HG03039 (cell line): ENCODE measurements at regions not wholly inside any gene's neighbourhood (a gene's known extent, or its start where the extent isn't known, plus 50 kb on each side); places are given as distances from the start of the nearest gene placed in this dataset.
"Not testable (repeated sequence)": the region's sequence is repeated elsewhere in the genome, so short reads cannot be mapped to it uniquely, and the experiment has no call there.

Experiments
- ATAC-seq: cut with Tn5 transposase; IDR thresholded peaks from one replicate; pipeline ENCODE4 v1.9.1; 2021; ENCODE audit warnings: mild to moderate bottlenecking, moderate library complexity; ENCODE audit not compliant: unreplicated experiment

- ATAC-seq: no peak
Measured at GRCh38 chr16:50451951-50452508, 83.2 kb upstream of the BRD7 start.

DNA sequence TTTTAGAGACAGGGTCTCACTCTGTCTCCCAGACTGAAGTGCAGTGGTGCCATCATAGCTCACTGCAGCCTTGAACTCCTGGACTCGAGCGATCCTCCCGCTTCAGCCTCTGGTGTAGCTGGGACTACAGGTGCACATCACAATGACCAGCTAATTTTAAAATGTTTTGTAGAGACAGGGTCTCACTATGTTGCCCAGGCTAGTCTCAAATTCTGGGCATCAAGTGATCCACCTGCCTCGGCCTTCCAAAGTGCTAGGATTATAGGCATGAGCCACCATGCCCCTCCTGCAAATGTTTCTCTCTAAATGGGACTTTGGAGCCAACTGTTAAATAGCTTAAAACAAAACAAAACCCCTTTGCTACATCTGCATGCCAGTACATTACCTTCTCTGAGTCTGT, 82.2 kb upstream of the BRD7 start:
- no peak for ATAC-seq

DNA sequence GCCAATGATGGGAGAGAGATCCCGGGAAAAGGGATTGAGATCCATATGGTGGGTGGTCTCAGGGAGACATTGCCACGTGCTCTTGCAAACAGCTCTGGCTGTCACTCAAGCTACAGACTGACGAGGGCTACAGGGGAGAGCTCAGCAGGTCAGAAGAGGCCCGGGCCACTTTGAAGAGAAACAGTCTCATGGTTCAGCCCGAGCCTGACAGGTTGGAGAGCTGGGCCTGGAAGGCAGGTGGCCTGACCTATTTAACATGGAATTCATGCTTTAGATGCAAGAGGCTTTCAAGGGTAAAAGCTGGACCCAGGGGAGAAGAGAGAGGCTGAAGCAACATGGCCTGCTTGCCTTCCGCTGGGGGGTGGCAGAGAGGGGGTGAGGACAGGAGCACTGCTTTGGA, 81.0 kb upstream of the BRD7 start:
- ATAC-seq: no peak

DNA sequence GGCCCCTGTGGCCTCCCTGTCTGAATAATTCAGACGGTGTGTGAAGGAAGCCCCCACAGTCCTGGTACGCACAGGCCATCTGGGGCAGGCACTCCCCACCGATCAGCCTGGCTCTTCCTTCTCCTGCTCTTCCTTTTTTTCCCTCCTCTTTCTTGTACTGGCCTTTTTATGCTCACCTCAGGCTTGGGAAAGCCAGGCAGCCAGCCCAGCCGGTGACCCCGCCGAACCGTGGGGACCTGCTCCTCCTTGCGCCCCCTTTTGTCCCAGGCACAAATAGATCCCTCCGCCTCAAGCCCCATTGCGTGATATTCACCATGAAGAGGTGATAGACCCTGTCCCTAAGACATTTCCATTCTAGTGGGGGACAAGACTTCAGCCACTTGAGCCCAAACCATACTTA, 80.2 kb upstream of the BRD7 start:
- no peak for ATAC-seq

- no peak for ATAC-seq
Measured at GRCh38 chr16:50448522-50448921, 79.7 kb upstream of the BRD7 start.

GRCh38 chr16:50447386-50447785, 78.6 kb upstream of the BRD7 start:
- ATAC-seq: not testable (repeated sequence)

- ATAC-seq: no peak
Measured at GRCh38 chr16:50446861-50447260, 78.1 kb upstream of the BRD7 start.

DNA sequence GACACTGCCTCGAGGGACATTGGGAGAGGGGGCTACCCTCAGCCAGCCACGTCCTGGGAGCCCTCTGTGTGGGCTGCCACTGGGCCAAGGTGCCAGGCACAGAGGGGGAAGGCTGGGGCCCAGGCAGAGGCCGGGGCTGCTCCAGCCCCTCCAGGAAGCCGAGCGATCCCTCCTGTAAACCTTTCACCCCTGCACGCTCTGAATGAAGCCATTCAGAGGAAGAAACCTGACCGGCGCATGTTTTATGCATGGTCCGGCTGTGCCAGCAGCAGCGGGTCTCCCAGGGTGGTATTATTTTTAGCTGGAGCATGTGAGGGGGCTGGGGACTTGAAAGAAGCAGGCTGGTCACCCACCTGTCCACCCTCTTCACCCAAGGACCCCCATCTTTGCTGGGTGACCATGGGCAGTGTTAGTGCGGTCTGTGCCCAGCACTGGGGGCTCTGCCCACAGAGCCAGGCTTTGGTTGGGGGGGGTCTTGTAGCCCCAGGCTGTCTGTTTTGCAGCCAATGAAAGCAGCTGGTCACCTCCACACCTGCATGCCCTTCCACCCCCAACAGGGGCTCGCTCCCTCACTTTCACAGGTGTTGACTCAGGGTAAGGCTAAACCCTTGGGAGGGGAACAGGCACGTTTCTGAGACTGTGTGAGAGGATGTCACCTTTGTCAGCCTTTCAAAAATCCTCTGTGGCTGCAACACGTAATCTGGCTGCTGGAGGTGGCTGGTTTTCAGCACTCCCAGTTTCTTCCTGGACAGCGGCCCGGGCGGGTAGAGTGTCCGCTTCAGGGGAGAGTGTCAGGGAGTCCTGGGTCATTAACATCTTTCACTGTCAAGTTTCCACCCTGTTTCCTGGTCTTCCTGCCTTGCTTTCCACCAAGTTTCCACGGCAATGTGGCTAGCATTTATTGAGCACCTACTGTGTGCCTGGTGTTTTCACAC, 77.1 kb upstream of the BRD7 start:
- no peak for ATAC-seq

DNA sequence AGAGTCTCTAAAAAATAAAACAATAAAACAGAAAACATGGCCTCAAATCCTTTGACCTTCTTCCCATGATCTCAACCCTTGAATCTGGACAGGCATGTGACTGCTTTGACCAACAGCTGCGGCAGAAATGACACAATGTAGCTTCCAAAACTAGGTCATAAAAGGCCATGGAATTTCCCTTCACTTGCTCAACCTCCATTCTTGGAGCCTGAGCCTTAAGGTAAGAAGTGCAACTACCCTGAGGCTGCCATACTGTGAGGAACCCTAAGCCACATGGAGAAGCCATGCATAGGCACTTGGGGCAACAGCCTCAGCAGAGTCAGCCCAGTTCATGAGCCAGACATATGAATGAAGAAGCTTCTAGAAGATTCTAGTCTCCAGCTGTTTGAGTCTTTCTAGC, 75.7 kb upstream of the BRD7 start:
- no peak for ATAC-seq

DNA sequence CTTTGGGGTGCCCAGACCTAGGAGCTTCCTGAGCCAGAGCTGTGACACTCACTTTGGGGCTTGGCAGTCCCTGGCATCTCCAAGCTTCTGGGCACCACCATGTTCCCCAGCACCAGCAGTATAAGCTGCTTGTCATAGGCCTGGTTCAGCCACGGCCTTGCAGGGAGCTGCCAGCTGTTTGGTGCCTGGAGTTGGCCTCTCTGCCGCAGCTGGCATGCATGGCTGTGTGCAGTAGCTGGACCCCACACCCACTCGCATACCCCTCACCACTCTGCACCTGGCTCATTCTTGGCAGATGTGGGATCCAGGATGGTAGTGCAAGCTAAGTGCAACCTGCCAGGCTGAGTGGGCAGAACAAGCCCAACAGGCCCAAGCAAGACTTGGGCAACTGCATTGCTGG, 73.4 kb upstream of the BRD7 start:
- ATAC-seq: no peak

- no peak for ATAC-seq
Measured at GRCh38 chr16:50441486-50442157, 72.8 kb upstream of the BRD7 start.

- ATAC-seq: no peak
Measured at GRCh38 chr16:50440991-50441390, 72.2 kb upstream of the BRD7 start.

DNA sequence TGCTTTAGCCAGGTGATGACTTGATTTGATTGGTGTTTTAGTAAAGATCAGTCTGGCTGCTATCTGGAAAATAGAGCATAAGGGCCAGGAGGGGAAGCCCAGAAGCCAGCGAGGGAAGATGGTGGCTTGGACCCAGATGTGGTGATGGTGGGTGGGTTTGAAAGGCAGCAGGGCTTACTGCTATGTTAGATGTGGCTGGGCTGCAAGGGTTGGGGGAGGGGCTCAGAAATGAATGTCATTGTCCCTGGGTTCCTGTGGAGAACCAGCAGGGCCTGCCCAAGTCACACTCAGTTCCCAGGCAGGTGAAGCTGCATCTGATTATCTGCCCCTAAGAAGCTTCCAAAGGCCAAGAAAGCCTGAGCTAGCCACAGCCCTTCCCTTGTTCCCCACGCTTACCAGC, 71.7 kb upstream of the BRD7 start:
- no peak for ATAC-seq

- no peak for ATAC-seq
Measured at GRCh38 chr16:50437769-50438437, 69.1 kb upstream of the BRD7 start.

- ATAC-seq: no peak
Measured at GRCh38 chr16:50436271-50436670, 67.5 kb upstream of the BRD7 start.

DNA sequence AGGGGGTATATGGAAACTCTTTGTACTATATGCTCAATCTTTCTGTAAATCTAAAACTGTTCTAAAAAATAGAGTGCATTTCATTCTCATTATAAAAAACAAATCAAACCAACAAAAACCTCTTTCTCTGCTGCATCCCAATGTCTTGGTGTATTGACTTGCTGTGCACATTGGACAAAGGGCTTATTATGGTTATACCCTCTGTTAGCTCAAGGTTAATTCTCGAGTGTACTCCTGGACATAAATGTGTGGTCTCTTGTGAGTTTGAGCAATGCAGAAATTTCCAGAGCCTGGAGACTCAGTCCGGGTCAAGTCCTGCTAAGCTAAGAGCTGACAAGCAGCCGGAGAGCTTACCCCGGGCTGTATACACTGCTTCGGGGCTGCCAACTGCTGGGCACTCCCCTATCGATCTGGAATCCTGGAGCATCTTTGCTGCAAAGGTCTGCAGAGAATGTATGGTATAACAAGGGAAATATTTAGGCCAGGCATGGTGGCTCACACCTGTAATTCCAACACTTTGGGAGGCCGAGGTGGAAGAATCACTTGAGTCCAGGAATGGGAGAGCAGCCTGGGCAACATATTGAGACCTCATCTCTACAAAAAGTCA, 66.2 kb upstream of the BRD7 start:
- ATAC-seq: no peak

GRCh38 chr16:50430076-50430475, 61.3 kb upstream of the BRD7 start:
- ATAC-seq: no peak

DNA sequence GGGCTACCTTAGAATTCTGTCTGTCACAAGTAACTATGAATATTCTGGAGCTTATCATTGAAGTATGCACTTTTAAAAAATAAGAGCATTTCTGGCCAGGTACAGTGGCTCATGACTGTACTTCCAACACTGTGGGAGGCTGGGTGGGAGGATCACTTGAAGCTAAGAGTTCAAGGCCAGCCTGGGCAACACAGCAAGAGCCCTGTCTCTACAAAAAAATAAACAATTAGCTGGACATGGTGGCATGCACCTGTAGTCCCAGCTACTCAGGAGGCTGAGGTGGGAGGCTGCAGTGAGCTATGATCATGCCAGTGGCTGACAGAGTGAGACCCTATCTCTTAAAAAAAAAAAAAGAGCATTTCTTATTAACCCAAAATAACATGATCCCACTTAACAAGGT, 60.0 kb upstream of the BRD7 start:
- ATAC-seq: no peak

GRCh38 chr16:50428116-50428515, 59.3 kb upstream of the BRD7 start:
- ATAC-seq: no peak

GRCh38 chr16:50427107-50427506, 58.3 kb upstream of the BRD7 start:
- no peak for ATAC-seq

DNA sequence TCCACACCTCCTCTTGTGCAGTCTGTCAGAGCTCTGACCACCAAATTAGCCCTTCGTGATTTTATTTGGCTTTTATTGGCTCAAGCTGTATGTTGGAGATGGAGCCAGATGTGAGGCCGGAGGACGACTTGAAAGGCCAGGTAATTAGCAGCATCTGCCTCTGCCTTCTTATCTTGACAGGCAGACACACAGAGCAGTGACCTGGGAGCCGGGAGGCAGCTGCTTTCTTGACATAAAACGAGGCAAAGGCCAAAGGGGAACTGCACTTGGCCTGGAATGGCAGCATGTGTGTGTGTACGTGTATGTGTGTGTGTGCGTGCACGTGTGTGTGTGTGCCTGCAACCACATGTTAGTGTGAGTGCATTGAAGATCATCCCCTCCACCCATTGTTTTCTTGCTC, 56.9 kb upstream of the BRD7 start:
- no peak for ATAC-seq
